Adrenal gland (tissue), 5 donors: ENCODE measurements at regions not wholly inside any gene's neighbourhood (a gene's known extent, or its start where the extent isn't known, plus 50 kb on each side); places are given as distances from the start of the nearest gene placed in this dataset.

Experiments
- POLR2A ChIP-seq, 2 donors: fragments of 450-650 bp; IDR thresholded peaks; one replicate each; pipeline ENCODE4 v1.6.1; 2017; ENCODE audit warnings: antibody characterized with exemption in 2 of 2, mild to moderate bottlenecking in 2 of 2, moderate library complexity in 1 of 2
- TF ChIP-seq, protein P1 (sequence below), 6 experiments: fragments of 450-650 bp in 4 of 6; fragments of 200-600 bp in 2 of 6; sonication (generic) in 1 of 6; IDR thresholded peaks; 1 replicate in 5 of 6; 2 replicates in 1 of 6; pipeline versions ENCODE4 v1.5.1 to v1.8.0; 2016 to 2021; ENCODE audit warnings: antibody characterized with exemption in 6 of 6, mild to moderate bottlenecking in 2 of 6, moderate library complexity in 1 of 6
- donor health status: DM: no; HTN: no; CAD: no.

DNA sequence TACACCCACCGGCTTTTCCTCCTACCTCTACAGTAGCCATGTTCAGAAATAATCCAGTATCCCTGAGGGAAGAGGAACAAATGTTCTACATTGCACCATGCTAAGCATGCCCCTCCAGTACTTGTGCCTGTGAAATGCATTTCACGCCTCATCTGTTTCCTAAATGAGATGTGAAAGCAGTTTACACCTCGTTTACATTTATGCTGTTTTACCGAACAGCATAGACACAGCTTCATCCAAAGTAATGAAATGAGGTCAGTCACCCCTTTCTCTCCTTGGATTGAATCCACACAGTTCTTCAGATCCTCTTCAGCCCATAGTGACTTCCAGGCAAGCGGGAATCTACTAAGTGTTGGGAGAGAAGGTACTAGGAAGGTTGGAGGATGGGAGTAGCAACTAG is 514.3 kb downstream of the PDCD6IP start:
- TF ChIP-seq, protein P1, sequence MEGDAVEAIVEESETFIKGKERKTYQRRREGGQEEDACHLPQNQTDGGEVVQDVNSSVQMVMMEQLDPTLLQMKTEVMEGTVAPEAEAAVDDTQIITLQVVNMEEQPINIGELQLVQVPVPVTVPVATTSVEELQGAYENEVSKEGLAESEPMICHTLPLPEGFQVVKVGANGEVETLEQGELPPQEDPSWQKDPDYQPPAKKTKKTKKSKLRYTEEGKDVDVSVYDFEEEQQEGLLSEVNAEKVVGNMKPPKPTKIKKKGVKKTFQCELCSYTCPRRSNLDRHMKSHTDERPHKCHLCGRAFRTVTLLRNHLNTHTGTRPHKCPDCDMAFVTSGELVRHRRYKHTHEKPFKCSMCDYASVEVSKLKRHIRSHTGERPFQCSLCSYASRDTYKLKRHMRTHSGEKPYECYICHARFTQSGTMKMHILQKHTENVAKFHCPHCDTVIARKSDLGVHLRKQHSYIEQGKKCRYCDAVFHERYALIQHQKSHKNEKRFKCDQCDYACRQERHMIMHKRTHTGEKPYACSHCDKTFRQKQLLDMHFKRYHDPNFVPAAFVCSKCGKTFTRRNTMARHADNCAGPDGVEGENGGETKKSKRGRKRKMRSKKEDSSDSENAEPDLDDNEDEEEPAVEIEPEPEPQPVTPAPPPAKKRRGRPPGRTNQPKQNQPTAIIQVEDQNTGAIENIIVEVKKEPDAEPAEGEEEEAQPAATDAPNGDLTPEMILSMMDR (IDR thresholded peaks at IDR 0.05), result no peak
- no peak for TF ChIP-seq POLR2A (IDR thresholded peaks at IDR 0.05)
